Stimulated activated naive CD8-positive, alpha-beta T cell treated with anti-CD3 and anti-CD28 coated beads, Interleukin-15, Interleukin-2, amounts not matched to agents 100 U/mL and 50 U/mL, for 24 hours (primary cell): ENCODE measurements at regions not wholly inside any gene's neighbourhood (a gene's known extent, or its start where the extent isn't known, plus 50 kb on each side); places are given as distances from the start of the nearest gene placed in this dataset.
"Not testable (repeated sequence)": the region's sequence is repeated elsewhere in the genome, so short reads cannot be mapped to it uniquely, and the experiment has no call there.

Source experiments
- ATAC-seq: fragments of 150-1000 bp; cut with Tn5 transposase; one replicate; pipeline ENCODE4 v1.10.0; 2021
- DNase-seq: peaks from one replicate; pipeline ENCODE4 v3.0.0; 2021

DNA sequence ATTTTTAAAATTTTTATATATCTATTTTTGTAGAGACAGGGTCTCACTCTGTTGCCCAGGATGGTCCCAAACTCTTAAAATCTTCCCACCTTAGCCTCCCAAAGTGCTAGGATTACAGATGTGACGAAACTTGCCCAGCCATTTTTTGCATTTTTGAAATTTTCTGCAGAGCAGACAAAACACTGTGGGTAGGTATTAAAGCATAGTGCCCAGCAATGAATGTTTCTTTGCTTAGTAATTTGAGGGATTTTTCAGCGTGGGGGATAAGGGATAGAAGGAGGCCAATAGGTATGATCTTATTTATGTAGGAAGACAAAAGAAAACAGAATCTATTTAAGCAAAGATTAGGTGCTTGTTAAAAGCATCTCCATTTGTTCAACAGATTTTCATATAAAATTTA, 446.8 kb upstream of the DPH6 start:
- ATAC-seq = no peak
- no peak for DNase-seq

DNA sequence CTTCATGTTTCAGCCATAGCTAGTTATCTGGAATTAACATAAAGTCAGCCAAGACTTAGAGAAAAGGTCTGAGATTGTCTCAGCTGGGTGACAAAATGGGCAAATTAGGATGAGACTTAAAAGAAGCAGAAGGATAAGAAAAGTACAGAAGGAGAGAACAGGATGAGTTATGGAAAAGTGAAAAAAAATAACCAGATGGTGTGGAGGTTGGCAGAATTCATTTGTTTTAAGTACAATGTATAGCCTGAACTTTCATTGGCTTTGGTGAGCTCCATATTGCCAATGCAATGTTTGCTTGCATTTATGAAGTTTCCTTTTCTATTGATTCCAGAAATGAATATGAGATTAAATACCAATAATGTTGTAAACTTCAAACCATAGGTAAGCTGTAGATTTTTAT, 447.2 kb upstream of the DPH6 start:
- ATAC-seq = no peak
- no peak for DNase-seq

DNA sequence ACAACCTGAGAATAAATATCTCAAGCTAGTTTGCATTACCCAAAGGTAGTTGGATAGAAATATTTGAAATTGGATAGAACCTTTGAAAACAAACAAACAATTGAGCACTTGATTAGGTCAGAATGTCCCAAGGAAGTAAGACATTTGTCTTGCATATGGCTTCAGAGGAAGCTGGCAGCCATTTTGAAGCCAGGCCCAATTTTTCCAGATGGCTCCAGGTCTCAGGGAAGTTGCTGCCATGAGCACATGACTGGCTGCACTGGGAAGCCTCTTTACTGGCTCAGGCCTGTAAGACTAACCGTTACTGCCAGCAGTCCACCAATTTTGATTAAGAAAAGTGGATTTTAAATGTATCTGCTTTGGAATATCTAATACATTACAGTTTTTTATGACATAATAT, 448.9 kb upstream of the DPH6 start:
- ATAC-seq = no peak
- DNase-seq = no peak

DNA sequence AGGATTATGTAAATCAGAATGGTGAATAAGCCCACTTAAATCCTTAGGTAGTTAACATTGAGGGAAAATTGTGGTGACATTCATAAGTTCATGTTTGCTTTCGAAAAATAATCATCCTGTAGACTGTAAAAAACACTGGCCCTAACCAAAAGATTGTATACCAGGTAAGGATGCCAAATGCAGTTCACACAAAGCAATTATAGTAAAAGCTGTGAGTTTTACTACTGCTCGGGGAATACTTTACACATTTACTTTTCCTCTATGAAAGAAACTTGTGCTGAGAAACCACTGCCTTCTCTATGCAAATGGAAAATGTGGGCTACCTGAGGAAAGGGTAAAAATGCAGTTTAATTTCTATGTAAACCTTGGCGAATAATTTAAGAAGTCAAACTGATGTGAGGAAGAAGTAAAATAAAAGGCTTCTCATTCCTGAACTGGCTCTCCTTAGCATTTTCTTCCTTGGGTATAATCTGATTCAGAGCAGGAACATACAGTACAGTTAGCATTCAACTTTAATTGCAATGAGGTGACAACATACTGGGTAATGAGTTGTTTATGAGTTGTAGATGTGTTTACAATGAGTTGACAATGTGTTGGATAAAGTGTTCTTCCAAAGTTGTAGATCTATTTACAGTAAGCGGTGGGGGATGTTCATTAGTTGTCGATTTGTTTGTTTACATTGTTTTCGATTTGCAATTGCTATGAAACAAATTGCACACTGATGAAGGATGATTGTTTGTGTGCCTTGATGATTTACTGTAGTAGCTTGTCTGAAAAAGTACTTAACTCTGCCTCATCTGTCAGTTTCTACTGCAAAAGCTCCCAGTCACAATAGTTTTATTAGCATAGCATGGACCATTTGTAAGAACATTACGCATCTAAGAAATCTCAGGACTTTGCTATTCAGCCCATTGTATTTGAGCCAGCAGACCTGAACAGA, 453.0 kb upstream of the DPH6 start:
- DNase-seq = no peak
- no peak for ATAC-seq

DNA sequence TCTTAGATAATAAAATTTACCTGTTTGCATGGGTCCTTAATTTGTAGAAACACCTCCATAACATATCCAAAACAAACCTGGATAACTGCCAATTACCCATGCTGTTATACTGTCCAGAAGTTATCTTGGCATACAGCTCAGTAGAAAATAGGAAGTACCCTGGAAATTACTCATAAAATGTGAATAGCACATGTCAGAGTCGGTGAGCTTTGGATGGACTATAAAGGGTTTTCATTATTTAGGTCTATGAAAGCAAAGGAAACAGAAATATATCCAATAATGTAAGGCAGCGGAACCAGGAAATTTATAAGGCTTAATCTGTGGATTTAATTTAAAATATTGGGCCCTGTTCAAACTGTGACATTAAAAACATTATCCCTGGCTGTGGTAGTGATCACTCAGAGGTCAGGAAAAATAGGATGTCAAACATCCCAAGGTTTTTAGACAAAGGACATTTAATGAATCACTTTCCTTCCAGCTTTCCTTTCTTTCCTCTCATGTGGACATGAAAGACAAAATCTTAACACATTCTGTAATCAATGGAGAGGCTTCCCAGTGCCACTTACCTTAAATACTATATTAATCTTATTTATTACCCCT, 459.0 kb upstream of the DPH6 start:
- DNase-seq (no peak), ATAC-seq (no peak)

DNA sequence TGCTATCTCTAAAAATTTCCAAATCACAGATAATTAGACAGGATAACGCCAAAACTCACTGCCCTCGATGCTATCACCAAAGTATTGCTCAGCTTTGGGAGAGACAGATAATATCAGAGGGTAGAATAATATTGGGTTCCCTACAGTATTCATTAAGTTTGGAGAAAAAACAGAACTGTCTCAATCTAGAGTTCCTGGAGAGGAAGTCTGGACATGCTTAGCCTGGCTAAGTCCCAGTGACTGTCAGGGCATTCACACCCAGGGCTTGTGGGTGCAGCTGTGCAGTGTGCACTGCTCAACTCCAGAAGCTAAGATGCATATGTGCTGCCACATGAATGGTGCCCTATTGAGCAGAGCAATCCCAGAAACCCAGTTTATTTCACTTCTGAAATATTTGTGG, 459.6 kb upstream of the DPH6 start:
- DNase-seq (no peak), ATAC-seq (no peak)

DNA sequence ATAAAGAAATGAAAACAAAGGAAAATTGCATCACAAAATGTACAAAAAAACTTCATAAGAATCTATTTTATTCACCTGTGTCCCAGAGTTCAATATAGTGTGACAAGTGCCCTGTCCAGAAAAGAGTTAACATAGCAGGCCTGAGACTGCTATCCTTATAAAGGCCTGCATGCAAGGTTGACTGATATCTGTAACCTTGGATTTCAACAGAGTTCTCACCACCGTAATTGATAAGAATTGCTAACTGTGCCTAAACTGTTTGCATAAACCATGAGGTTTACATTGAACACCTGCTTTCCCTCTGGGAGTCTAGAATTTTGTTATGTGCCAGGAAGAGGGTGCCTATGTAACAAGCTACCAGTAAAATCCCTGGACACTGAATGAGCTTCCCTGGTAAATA, 461.7 kb upstream of the DPH6 start:
- ATAC-seq (no peak), DNase-seq (no peak)

DNA sequence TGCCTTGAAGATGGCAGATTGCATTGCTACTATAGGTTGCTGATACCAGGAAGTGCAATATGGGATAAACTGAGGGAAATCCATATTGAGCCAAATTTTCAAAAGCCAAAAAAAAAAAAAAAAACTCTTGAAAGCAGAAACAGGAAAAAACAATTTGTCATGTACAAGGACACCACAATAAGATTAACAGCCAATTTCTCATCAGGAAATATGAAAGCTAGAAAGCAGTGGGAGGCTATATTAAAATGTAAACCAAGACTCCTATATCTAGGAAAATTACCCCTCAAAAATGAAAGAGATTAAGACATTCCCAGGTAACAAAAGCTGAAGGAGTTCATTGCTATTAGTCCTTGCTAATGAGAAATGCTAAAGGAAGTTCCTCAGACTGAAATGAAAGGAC, 462.8 kb upstream of the DPH6 start:
- DNase-seq = no peak
- ATAC-seq = no peak

DNA sequence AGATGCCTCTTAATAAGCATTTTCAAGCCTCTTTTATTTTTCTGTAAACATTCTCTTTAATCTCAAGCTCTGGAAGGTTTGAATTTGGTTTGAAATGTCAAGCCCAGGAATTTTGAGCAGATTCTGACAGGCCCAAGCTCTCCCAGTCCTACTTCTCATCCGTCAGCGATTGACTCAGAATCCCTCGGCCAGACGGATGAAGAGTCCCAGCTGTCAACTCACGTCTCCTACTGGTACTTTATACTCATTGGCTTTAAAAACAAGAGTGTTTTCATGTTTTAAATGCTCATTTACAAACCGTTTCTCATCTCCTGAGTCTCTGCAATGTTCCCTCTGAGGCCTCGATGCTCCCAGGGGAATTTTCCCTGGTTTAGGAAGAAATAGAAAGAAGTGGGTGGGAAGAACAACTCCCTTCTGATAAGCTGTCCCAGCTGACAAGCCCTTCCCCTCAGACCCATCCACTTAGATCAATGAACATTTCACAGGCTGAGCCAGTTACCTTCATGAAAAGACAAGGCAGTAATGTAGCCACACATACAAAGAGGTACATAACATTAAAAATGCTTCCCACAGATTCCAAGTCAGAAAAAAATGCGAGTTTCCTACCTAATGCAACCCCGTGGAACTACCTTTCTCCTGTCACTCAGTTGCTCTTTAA, 478.2 kb upstream of the DPH6 start:
- ATAC-seq (no peak), DNase-seq (no peak)

DNA sequence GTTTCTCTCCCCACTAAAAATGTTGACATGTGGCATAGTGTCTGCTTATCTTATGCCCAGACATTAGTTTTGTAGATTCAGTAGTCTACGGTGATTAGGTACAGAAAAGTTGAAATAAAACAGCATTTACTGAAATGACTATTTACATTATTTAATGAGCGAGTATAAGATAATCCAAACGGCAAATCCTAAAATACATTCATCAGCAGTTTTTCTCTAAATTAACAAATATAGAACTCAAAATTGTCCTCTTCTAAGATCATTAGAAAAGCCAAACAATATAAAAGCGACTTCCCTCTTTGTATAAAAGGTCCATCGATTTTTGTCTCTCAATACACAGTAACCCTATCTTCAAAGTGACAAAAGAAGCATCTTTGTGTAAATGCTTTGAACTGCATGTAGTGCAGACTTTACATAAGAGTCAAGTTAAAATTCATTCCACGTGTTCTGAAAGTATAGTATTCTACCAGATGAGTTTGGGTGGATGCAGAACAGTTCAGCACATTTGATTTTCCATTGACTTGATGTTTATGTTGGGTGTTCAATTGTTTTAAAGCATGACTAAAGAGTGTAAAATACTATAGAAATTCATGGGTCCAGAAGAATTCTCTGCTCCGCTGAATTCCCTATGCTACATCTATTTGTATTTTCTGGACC, 480.8 kb upstream of the DPH6 start:
- DNase-seq (no peak), ATAC-seq (no peak)

DNA sequence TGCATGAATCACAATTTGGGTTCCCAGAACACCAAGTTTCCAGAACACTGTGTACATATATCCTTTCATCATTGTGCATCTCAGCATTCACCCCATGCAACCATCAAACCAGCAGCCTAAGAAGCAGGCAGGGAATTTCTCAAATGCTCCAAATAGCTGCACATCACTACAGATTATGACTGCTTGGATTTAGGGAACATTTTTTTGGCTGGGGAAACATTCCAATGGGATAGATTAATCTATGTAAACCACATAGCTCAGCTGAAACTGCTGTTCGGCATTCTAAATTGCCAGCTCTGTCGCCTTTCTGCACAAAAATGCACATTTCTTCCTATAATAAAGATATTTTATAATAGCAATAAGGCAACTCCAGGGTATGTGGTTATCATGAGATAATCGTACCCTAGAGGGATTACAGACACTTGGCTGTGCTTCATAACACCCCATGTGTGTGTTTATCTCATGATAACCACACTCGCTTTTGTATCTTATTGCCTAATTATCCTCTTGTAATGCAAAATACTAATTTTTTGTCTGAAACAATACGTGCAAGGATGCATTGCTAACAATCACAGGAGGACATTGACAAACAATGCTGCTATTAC, 483.7 kb upstream of the DPH6 start:
- ATAC-seq (no peak), DNase-seq (no peak)

DNA sequence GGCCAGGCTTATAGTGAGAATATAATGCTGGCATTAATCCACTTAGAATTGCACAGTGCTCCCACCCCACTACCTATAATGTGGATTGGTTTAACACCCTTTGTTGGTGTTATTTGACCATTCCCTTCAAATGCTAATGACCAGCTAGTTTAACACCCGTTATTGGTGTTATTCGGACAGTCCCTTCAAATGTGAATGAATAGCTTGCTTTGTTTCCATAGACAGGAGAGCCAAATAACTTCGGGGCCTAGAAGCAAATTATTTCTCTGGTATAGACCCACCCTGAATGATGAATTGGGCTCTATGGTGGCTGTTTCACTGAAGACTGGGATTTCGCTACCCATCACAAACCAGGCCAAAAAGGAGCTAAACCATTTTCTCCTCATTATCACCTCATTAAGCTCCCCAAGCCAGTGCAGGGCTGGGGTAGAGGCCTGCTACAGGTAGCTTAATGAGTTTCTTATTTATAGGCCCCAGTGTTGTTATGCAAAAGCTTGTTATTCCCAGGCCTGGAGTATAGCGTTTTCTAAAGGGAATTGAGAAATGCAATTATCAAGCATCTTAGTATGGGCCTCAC, 494.1 kb upstream of the DPH6 start:
- DNase-seq (no peak), ATAC-seq (no peak)

DNA sequence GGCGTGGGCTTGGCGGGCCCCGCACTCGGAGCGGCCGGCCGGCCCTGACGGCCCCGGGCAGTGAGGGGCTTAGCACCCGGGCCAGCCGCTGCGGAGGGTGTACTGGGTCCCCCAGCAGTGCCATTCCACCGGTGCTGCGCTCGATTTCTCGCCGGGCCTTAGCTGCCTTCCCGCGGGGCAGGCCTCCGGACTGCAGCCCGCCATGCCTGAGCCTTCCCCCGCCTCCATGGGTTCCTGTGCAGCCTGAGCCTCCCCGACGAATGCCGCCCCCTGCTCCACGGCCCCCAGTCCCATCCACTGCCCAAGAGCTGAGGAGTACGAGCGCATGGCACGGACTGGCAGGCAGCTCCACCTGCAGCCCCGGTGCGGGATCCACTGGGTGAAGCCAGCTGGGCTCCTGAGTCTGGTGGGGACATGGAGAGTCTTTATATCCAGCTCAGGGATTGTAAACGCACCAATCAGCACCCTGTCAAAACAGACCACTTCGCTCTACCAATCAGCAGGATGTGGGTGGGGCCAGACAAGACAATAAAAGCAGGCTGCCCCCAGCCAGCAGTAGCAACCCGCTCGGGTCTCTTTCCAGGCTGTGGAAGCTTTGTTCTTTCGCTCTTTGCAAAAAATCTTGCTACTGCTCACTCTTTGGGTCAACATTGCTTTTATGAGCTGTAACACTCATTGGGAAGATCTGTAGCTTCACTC, 501.2 kb upstream of the DPH6 start:
- DNase-seq, ATAC-seq: not testable (repeated sequence)

DNA sequence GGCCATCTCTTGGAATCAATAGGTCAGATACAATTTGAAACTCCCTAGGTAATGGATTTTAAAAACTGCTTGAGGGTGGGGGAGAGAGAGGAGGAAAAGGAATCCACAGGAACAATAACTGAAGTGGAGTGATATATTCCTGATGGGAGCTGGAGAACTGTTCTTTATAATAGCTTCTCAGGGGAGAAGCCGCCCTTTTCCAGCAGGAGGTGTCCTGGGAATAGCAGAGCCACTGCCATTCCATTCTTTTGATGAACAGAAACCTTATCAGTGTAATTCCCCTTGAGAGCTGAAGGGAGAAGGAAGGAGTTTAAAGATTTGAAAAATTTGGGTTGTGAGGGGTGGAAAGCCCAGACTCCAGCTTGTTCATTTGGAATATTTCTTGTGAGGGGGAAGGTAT, 504.9 kb upstream of the DPH6 start:
- ATAC-seq = no peak
- DNase-seq = no peak

DNA sequence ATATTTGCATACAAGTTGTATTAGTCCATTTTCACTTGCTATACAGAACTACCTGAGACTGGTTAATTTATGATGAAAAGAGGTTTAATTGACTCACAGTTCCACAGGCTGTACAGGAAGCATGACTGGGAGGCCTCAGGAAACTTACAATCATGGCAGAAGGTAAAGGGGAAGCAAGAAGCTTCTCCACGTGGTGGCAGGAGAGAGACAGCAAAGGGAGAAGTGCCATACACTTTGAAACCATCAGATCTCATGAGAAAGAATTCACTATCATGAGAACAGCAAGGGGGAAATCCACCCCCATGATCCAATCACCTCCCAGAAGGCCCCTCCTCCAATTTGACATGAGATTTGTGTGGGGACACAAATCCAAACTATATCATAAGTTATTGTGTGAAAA, 506.7 kb upstream of the DPH6 start:
- not testable (repeated sequence) for DNase-seq, ATAC-seq

DNA sequence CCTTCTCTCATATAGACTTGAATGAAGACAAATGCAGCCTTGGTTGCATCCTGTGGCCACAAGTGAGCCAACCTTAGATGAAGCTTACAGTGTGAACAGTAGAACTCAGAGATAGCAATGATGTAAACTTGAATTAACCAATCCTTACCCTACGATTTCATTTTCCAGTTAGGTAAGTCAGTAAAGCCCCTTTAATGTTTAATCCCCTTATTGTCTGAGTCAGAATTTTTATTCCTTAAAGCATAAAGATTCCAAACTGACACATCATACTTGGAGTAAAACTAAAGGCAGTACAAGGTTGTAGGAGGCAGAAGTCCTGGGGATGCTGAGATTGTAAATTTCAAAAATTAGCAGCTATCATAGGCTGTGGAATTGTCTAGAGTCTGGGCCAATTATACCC, 507.8 kb upstream of the DPH6 start:
- DNase-seq = no peak
- ATAC-seq = no peak

DNA sequence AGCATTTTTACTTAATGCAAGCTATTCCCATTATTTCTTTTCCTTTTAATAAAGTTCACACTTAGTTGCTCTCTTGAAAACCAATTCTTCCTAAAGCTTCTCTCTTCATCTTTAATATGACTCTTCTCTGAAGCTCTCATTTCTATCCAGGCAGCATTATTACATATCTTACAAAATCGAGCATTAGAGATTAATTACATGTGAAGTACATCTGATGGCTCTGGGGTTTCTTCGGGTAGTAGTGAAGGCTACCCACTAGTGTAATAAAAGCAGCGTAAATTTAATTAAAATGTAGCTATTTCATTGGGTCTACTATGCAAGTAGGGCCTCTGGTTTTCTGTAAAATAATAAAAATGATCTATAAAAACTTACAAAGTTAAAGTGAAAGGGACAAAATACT, 513.6 kb upstream of the DPH6 start:
- ATAC-seq (no peak), DNase-seq (no peak)

DNA sequence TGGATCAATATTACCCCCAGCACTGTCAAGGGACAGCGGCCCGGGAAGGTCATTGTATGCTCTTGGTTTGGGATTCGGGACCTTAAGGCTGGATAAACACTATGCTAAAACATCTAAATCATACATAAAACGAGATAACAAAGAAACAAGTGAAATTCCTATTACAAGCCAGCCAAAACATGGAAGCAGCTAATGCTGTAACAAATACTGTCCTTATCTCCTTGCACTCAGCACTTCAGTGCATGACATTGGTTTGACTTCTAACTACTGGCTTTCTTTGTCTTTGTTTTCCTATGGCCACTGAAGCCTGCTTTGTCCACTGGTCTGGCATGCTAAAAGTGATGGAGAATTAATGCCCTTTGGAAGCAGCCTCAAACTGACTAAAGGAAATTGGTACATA, 516.4 kb upstream of the DPH6 start:
- no peak for DNase-seq
- no peak for ATAC-seq

DNA sequence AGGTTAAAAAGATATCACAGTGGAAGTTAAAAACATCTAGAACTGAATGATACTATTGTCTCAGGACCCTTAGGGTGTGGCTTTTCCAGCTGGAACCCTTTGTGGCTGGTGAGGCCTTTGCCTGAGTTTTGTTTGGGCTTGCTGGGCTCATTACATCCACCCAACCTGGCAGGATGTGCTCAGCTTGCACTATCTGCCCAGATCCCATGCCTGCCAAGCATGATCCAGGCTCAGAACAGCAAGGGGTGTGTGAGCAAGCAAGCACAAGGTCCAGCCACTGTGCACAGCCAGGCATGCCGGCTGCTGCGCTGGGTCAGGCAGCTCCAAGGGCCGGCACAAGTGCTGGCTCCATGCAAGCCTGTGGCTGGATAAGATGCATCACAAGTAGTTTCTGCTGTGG, 512.7 kb upstream of the CDIN1 start:
- DNase-seq (no peak), ATAC-seq (no peak)

DNA sequence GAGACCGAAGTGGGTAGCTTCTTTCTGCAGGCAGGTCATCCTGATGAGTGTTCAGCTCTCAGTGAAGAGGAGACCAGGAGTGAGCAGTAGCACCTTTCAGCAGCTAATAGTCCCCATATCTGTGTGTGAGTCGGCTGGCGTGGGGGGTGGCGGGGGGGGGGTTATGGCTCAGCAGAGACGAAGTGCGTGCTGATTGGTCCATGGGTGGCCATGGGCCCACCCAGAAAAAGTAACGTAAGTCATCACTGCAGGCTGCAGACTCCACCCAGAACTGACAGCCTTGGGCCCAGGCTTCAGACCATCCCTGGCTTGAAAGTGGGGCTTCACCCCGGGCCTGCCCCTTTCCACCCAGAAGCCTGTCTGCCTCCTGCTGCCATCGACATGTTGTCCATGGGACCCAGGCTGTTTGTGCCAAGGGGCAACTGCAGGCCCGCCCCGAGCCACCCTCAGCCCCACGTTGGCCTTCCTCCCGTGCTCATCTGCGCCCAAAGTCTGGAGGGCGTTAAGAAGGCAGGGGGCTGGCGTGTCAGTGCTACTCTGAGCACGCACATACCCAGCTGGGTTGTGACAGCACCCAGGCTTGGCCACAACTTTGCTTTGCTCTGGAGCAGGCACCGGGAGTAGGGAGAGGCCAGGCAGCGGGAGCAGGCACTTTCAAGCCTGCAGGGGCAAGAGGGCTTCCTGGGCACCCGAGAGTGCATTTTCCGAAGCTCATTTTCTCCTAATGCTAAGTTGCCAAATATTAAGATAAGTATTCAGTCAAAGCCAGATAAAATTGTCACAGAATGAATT, 511.7 kb upstream of the CDIN1 start:
- DNase-seq (no peak), ATAC-seq (no peak)

DNA sequence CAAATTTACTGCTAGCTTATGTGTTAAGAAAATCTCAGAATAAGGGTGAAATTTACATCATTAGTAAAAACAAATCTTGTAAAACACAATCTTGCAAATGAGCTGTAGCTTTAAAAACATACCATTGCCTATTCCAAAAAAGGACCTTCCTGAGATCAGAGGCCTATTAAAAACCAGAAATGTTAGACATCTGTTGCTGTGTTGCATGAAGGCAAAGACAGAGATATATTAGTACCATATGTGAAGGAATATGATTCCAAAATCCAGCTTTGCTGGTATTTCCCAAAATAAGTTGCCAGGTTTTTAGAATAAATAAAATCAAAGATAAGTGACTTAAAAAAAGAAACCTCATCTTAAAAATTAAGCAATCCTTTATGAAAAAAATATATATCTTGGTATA, 504.1 kb upstream of the CDIN1 start:
- ATAC-seq (no peak), DNase-seq (no peak)
